ENCODE measurements at regions not wholly inside any gene's neighbourhood (a gene's known extent, or its start where the extent isn't known, plus 50 kb on each side); places are given as distances from the start of the nearest gene placed in this dataset.
A peak's percentile ranks its signal among the peaks of the same experiment; 100 is the strongest.

DNA sequence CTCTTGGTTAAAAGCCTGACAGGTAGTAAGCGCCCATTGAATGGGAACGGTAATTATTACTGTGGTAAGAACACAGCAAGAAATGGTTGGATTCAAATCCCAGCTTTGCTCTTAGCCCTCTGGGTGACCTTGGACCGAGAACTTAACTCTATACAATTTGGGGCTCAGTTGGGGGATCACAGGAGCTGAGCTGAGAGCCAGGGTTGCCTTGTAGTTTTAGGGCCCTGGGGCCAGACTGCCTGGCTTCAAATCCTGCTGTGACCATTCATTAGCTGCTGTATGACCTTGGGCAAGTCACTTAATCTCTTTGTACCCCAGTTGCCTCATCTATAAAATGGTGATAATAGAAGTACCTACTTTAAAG is 87.4 kb upstream of the SH3PXD2B start:
- ChIA-PET CTCF (no interaction called here), POLR2A (no interaction called here)
- no peaks in the 10 kb centered on the region for H3K36me3 Mint-ChIP-seq
- no peak overlapping the region for H3K4me3 ChIP-seq (ENCODE audit: low read length)
- H3K27ac ChIP-seq (ENCODE audit: low read depth, low read length) = no peak overlapping the region
- no peak for DNase-seq
- no peaks in the 10 kb centered on the region for H3K36me3 ChIP-seq (ENCODE audit: insufficient read depth, low read length)
- no peaks in the 10 kb centered on the region for H3K9me3 ChIP-seq (ENCODE audit: low read length)
- H3K27ac Mint-ChIP-seq = no peak overlapping the region
- no peaks in the 10 kb centered on the region for H3K4me1 Mint-ChIP-seq
- peaks cover 0 to 10% (median 0%) of the 10 kb centered on the region in 5 donors for H3K9me3 Mint-ChIP-seq
- H3K27me3 ChIP-seq (ENCODE audit: insufficient read depth, low read length, poor library complexity, severe bottlenecking) = no peaks in the 10 kb centered on the region
- H3K4me1 ChIP-seq (ENCODE audit: insufficient read depth, low read length) = no peaks in the 10 kb centered on the region
- H3K27me3 Mint-ChIP-seq = peaks cover 6 to 48% of the 10 kb centered on the region in 2 donors
- H3K4me3 Mint-ChIP-seq = no peak overlapping the region

DNA sequence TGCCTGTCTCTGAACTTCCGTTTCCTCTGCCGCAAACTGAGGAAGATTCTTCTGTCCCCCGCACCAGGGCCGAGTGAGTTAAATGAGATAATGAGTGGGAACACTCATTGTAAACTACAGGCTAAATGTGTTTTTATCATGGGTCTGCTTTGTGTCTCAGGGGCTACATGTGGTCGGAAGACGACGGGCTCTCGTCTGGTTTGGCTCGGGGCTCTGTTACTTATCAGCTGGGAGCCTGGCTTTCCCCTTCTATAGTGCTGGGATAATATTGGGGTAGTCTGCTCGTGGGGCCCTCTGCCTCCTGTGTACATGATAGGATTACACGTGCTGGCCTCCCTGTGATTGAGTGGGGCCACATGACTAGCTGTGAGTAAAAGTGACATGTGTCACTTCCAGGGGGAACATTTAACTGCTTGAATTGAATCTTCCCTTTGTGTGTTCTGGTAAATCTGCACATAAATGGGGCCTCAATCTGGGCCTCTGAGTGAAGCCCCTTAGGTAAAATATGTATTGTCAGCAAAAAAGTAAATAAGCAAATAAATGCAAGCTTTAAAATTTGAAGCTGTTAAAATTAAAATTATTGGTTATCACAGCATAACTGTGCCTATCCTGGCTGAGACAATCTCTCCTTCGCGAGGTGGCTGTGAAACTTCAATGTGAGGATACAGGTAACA is 86.9 kb upstream of the SH3PXD2B start:
- H3K4me1 ChIP-seq (ENCODE audit: insufficient read depth, low read length) = no peaks in the 10 kb centered on the region
- no peak overlapping the region for H3K4me3 ChIP-seq (ENCODE audit: low read length)
- POLR2A ChIA-PET = no interaction called here
- no peaks in the 10 kb centered on the region for H3K9me3 ChIP-seq (ENCODE audit: low read length)
- H3K27ac ChIP-seq (ENCODE audit: low read depth, low read length) = no peak overlapping the region
- H3K4me3 Mint-ChIP-seq = no peak overlapping the region
- no peaks in the 10 kb centered on the region for H3K36me3 Mint-ChIP-seq
- H3K27ac Mint-ChIP-seq = no peak overlapping the region
- H3K27me3 Mint-ChIP-seq = peaks cover 8 to 43% of the 10 kb centered on the region in 2 donors
- no peak for DNase-seq
- peaks cover 0 to 10% (median 2%) of the 10 kb centered on the region in 5 donors for H3K9me3 Mint-ChIP-seq
- CTCF ChIA-PET = no interaction called here
- H3K4me1 Mint-ChIP-seq = no peaks in the 10 kb centered on the region
- no peaks in the 10 kb centered on the region for H3K36me3 ChIP-seq (ENCODE audit: insufficient read depth, low read length)
- H3K27me3 ChIP-seq (ENCODE audit: insufficient read depth, low read length, poor library complexity, severe bottlenecking) = no peaks in the 10 kb centered on the region

DNA sequence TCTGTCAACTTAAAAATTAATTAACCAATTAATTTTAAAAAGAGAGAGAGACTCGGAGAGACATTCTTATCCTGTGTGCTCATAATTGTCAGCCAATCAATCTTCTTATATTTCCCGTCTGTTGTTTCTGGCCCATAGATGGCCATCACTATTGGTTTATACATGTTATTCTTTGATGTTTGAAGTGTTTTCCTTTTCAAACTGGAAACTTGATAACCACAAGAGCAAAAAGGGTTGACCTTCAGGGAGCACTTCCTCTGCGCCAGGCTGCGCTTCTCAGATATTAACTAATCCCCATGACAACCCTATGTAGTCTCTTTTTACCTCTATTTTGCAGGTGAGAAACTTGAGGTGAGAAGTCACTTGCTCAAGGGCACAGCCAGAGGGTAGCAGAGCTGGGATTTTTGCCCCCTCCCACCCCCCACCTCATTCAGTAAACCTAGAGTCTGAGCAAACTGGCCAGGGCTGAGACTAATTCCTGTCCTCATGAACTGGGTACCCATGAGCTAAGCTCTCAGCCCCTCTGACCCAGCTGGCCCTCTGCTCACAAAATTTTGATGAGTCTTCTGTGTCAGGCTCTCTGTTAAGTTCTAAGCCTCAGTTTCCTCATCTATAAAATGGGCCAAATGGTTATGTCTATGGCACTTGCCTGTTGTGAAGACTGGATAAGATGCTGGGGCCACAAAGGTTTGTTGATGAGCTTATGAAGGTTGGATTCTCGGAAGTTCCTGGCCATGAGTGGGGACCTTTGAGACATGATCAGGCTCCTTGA is 86.0 kb upstream of the SH3PXD2B start:
- Mint-ChIP-seq H3K4me3 (no peak overlapping the region), H3K27ac (no peak overlapping the region), H3K4me1 (no peaks in the 10 kb centered on the region), H3K27me3 (peaks cover 8 to 38% of the 10 kb centered on the region in 2 donors), H3K36me3 (no peaks in the 10 kb centered on the region), H3K9me3 (peaks cover 0 to 10% (median 2%) of the 10 kb centered on the region in 5 donors)
- no peak overlapping the region for H3K4me3 ChIP-seq (ENCODE audit: low read length)
- CTCF ChIA-PET = no interaction called here
- no peaks in the 10 kb centered on the region for H3K9me3 ChIP-seq (ENCODE audit: low read length)
- POLR2A ChIA-PET = no interaction called here
- no peak overlapping the region for H3K27ac ChIP-seq (ENCODE audit: low read depth, low read length)
- no peaks in the 10 kb centered on the region for H3K4me1 ChIP-seq (ENCODE audit: insufficient read depth, low read length)
- H3K36me3 ChIP-seq (ENCODE audit: insufficient read depth, low read length) = no peaks in the 10 kb centered on the region
- no peaks in the 10 kb centered on the region for H3K27me3 ChIP-seq (ENCODE audit: insufficient read depth, low read length, poor library complexity, severe bottlenecking)
- DNase-seq = no peak

DNA sequence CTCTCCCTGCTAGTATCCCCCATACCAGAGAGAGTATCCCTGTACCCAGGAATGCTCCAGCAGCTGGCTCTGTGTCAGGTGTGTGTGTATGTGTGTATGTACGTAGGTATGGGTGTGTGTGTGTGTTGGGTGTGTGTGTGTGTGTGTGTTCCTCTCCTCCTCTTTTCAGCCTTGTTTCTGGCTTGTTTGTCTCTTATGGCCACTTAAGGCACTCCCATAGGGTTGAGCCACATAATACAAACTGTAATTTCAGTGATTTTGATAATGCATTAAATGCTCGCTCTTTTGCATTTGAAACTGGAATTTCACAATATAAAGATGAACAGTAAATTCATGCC is 80.8 kb upstream of the SH3PXD2B start:
- Mint-ChIP-seq H3K9me3 (peaks cover 0 to 10% (median 2%) of the 10 kb centered on the region in 5 donors), H3K27me3 (peaks cover 15 to 25% of the 10 kb centered on the region in 2 donors), H3K36me3 (no peaks in the 10 kb centered on the region), H3K4me1 (peaks cover 0 to 9% (median 8%) of the 10 kb centered on the region in 3 donors), H3K27ac (peak overlapping the region in 1 of 8 donors; percentile 15), H3K4me3 (no peak overlapping the region)
- no peak for DNase-seq
- H3K27me3 ChIP-seq (ENCODE audit: insufficient read depth, low read length, poor library complexity, severe bottlenecking) = no peaks in the 10 kb centered on the region
- H3K36me3 ChIP-seq (ENCODE audit: insufficient read depth, low read length) = no peaks in the 10 kb centered on the region
- no peaks in the 10 kb centered on the region for H3K4me1 ChIP-seq (ENCODE audit: insufficient read depth, low read length)
- H3K27ac ChIP-seq (ENCODE audit: low read depth, low read length) = no peak overlapping the region
- CTCF ChIA-PET = no interaction called here
- no peak overlapping the region for H3K4me3 ChIP-seq (ENCODE audit: low read length)
- POLR2A ChIA-PET = no interaction called here
- no peaks in the 10 kb centered on the region for H3K9me3 ChIP-seq (ENCODE audit: low read length)

DNA sequence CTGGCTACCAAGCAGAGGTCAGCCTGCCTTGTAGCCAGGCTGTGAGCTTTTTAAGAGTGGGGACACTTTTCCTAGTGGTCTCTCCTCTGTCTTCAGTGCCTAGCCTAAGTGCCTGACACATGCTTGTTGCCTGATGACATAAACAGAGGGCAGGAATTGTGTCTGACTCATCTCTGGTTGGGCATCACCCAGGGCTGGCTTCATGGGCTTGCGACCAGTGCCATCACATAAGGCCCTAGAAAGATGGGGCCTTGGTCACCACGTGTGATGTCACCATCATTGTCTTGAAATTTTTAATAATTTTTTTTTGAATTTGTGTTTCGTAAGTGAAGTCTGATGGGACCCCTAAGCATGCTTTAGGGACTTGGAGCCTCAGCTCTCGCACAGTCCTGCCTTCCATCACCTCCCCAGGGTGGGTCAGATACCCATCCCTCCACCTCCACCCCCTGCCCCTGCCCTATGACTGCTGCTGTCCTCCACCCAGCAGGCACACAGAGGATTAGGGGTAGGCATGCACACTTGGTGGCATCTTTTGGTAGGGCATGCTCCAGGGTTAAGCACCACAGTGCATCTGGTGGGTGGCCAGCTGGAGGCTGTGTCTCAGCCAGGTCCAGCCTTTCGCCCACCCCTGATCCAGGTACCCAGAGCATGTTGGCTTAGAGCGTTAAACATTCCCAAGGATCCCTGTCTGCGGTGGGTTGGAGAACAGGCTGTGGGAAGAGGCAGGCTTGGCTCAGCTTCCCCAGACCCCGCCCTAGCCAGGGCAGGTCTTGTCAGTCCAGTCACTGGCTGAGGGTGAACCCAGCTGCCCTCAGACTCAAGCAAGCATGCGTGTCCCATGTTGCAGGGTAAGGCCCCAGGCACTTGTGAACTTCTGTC is 80.1 kb upstream of the SH3PXD2B start:
- POLR2A ChIA-PET = no interaction called here
- H3K36me3 ChIP-seq (ENCODE audit: insufficient read depth, low read length) = no peaks in the 10 kb centered on the region
- Mint-ChIP-seq H3K4me1 (peaks cover 0 to 9% (median 8%) of the 10 kb centered on the region in 3 donors), H3K36me3 (no peaks in the 10 kb centered on the region), H3K27ac (no peak overlapping the region), H3K27me3 (peaks cover 17 to 26% of the 10 kb centered on the region in 2 donors), H3K9me3 (peaks cover 0 to 10% (median 2%) of the 10 kb centered on the region in 5 donors), H3K4me3 (no peak overlapping the region)
- no peak overlapping the region for H3K27ac ChIP-seq (ENCODE audit: low read depth, low read length)
- H3K4me3 ChIP-seq (ENCODE audit: low read length) = no peak overlapping the region
- no peak for DNase-seq
- no peaks in the 10 kb centered on the region for H3K27me3 ChIP-seq (ENCODE audit: insufficient read depth, low read length, poor library complexity, severe bottlenecking)
- H3K9me3 ChIP-seq (ENCODE audit: low read length) = no peaks in the 10 kb centered on the region
- CTCF ChIA-PET = no interaction called here
- H3K4me1 ChIP-seq (ENCODE audit: insufficient read depth, low read length) = no peaks in the 10 kb centered on the region

DNA sequence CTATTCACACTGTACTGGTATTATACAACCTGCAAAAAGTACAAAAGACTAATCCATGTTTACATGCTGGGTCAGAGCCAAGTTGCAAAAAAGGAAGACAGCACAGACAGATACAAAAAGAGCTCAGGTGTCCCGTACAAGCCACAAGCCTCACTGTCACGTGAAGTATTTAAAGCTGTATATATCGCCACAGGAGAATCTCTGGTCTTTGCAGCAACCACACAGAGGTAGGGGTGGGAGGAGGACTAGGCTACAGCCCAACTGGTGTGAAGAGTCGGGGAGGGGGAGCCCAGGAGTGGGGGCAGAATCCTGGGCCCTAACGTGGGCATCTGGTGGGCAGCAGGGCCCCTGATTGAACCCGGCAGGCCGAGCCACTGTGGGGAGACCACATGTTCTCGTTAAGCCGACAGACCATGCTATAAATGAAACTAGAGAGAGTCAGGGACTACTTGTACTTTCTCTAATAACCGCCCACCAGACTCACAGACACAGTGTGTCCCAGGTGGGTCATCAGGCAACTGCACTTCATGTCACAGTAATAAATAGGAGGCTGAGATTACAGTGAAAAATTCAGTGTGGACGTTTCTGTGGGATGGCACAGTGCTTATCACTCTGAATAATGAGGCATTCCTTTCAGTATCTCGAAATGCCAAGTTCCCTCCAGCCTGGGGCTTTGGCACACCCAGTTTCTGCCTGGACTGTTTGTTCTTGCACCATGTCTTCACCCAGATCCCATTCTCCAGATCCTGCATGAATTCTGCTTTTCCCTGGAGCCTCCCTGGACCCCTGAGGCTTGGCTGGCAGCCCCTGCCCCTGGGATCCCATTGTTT is 79.3 kb upstream of the SH3PXD2B start:
- Histone ChIP-seq H3K36me3 (ENCODE audit: insufficient read depth, low read length) (no peaks in the 10 kb centered on the region), H3K27me3 (ENCODE audit: insufficient read depth, low read length, poor library complexity, severe bottlenecking) (no peaks in the 10 kb centered on the region), H3K4me3 (ENCODE audit: low read length) (no peak overlapping the region), H3K9me3 (ENCODE audit: low read length) (no peaks in the 10 kb centered on the region), H3K4me1 (ENCODE audit: insufficient read depth, low read length) (no peaks in the 10 kb centered on the region), H3K27ac (ENCODE audit: low read depth, low read length) (no peak overlapping the region)
- Mint-ChIP-seq H3K36me3 (no peaks in the 10 kb centered on the region), H3K4me1 (peaks cover 0 to 9% (median 8%) of the 10 kb centered on the region in 3 donors), H3K27me3 (peaks cover 17 to 30% of the 10 kb centered on the region in 2 donors), H3K9me3 (peaks cover 0 to 10% (median 2%) of the 10 kb centered on the region in 5 donors), H3K4me3 (peak overlapping the region in 2 of 7 donors; percentile 17 to 29), H3K27ac (no peak overlapping the region)
- ChIA-PET CTCF (no interaction called here), POLR2A (no interaction called here)
- DNase-seq = no peak

DNA sequence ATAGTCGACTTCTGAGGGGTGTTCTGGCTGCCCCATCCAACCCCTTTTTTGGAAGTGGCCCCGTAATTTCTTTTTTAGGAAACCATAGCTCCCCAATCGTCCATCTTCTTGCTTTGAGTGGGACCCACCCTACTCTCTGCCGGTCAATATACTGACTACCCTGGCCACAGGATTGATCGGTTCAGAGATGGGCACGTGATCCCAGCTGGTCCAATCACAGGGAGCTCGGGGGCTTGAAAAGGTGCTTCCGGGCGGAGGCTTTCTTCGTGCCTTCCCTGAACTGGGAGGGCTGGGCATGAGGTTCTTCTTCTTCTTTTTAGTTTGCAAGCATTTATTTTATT is 78.7 kb upstream of the SH3PXD2B start:
- no peak overlapping the region for H3K27ac ChIP-seq (ENCODE audit: low read depth, low read length)
- no peaks in the 10 kb centered on the region for H3K4me1 ChIP-seq (ENCODE audit: insufficient read depth, low read length)
- ChIA-PET CTCF (no interaction called here), POLR2A (no interaction called here)
- H3K27me3 ChIP-seq (ENCODE audit: insufficient read depth, low read length, poor library complexity, severe bottlenecking) = no peaks in the 10 kb centered on the region
- H3K4me3 ChIP-seq (ENCODE audit: low read length) = no peak overlapping the region
- peaks cover 0 to 9% (median 8%) of the 10 kb centered on the region in 3 donors for H3K4me1 Mint-ChIP-seq
- peaks cover 17 to 27% of the 10 kb centered on the region in 2 donors for H3K27me3 Mint-ChIP-seq
- no peak for DNase-seq
- H3K36me3 Mint-ChIP-seq = no peaks in the 10 kb centered on the region
- peaks cover 0 to 10% (median 2%) of the 10 kb centered on the region in 5 donors for H3K9me3 Mint-ChIP-seq
- no peak overlapping the region for H3K4me3 Mint-ChIP-seq
- no peak overlapping the region for H3K27ac Mint-ChIP-seq
- H3K9me3 ChIP-seq (ENCODE audit: low read length) = no peaks in the 10 kb centered on the region
- H3K36me3 ChIP-seq (ENCODE audit: insufficient read depth, low read length) = no peaks in the 10 kb centered on the region

Data from CD8-positive, alpha-beta memory T cell (primary cell).